SK-N-MC (cell line): ENCODE measurements at regions not wholly inside any gene's neighbourhood (a gene's known extent, or its start where the extent isn't known, plus 50 kb on each side); places are given as distances from the start of the nearest gene placed in this dataset.

Experiments
- DNase-seq: peaks from one replicate; pipeline ENCODE4 v3.0.0-alpha.2; 2011; ENCODE audit warnings: low read depth, low spot score
- H3K27ac ChIP-seq: fragments of 200-600 bp; sonication (generic); 2 replicates; pipeline ENCODE4 v1.5.1; 2016; ENCODE audit warnings: mixed run types
- H3K36me3 ChIP-seq: fragments of 200-600 bp; sonication (generic); 2 replicates; pipeline ENCODE4 v1.6.1; 2017; ENCODE audit warnings: antibody characterized with exemption, low read length, mixed read lengths; ENCODE audit not compliant: insufficient read depth
- H3K4me3 ChIP-seq: fragments of 200-600 bp; sonication (generic); 2 replicates; pipeline ENCODE4 v1.5.1; 2016
- H3K9ac ChIP-seq: fragments of 200-600 bp; sonication (generic); 2 replicates; pipeline ENCODE4 v1.8.0; 2017; ENCODE audit warnings: mixed run types, mixed read lengths; ENCODE audit not compliant: insufficient read length
- H3K9me3 ChIP-seq: fragments of 200-600 bp; sonication (generic); 2 replicates; pipeline ENCODE4 v1.6.1; 2017; ENCODE audit warnings: low read depth, mild to moderate bottlenecking, antibody characterized with exemption, low read length, moderate library complexity, mixed read lengths
- EZH2 ChIP-seq: fragments of 200-600 bp; sonication (generic); IDR thresholded peaks from one replicate; pipeline ENCODE4 v1.6.1; 2017; ENCODE audit warnings: antibody characterized with exemption
- FOXP2 ChIP-seq: optimal IDR thresholded peaks from 2 replicates; pipeline ENCODE3; 2011; ENCODE audit warnings: mild to moderate bottlenecking, moderate library complexity; ENCODE audit not compliant: insufficient read depth; ENCODE audit errors: extremely low read length, control extremely low read depth
- POLR2AphosphoS5 ChIP-seq: IDR thresholded peaks from 2 replicates; pipeline ENCODE4 v1.6.1; 2012; ENCODE audit warnings: mild to moderate bottlenecking, low read depth, low read length, borderline replicate concordance

DNA sequence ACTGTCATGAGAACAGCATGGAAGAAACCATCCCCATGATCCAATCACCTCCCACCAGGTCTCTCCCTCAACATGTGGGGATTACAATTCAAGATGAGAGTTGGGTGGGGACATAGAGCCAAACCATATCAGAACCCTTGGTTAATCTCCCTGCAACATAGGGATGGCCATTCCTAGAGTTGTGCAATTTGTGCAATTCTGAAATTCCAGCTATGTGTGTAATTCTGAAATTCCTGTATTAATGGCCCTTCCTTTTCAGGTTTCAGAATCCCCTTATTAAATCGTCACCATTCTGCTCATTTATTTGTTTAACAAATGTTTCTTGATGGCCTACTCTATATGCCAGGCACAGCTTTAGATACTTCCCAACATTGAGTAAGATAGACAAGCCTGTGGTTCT lies 282.6 kb downstream of the SMARCA2 start:
- no peaks in the 10 kb centered on the region for H3K9me3 ChIP-seq
- no peak overlapping the region for H3K4me3 ChIP-seq
- H3K36me3 ChIP-seq, result no peaks in the 10 kb centered on the region
- H3K27ac ChIP-seq, result no peak overlapping the region
- DNase-seq, result no peak
- H3K9ac ChIP-seq, result no peak overlapping the region
- TF ChIP-seq EZH2 (no peak), FOXP2 (no peak), POLR2AphosphoS5 (no peak)

GRCh38 chr9:2298217-2298616 lies 283.1 kb downstream of the SMARCA2 start:
- Histone ChIP-seq H3K36me3 (no peaks in the 10 kb centered on the region), H3K9me3 (no peaks in the 10 kb centered on the region), H3K9ac (no peak overlapping the region), H3K27ac (no peak overlapping the region), H3K4me3 (no peak overlapping the region)
- DNase-seq, result no peak
- TF ChIP-seq POLR2AphosphoS5 (no peak), FOXP2 (no peak), EZH2 (no peak)

DNA sequence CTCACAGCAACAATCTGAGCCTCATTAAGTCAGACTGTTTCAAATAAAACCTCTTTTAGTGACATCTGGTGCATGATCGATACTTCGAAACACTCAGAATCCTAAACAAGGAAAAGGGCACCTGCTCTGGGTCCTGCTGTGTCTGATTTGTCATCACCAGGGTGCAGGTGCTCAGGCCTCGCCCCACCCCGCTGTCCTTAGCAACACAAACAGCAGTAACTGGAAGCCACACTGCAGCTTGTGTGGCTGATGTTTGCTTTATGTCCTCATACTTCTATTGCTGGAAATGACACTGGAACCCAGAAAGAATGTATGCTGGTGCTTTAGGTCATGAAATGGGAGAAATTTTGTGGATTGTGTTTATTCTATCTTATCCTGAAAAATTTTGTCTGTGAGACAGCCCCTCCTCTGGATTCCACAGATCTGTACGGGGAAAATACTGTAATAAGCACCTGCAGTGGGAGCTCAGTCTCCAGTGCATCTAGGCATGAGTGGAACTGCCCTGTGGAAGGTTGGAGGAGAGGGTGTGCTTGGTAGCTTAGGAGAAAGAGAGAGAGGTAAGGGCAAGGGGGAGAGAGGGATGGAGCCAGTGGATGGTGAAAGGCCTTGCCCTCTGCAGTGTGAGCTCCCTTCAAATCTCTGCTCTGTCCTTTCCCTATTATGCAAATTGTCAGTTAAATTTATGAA lies 284.2 kb downstream of the SMARCA2 start:
- Histone ChIP-seq H3K9ac (no peak overlapping the region), H3K9me3 (no peaks in the 10 kb centered on the region), H3K4me3 (no peak overlapping the region), H3K27ac (no peak overlapping the region), H3K36me3 (no peaks in the 10 kb centered on the region)
- no peak for DNase-seq
- TF ChIP-seq EZH2, result no peak
- TF ChIP-seq POLR2AphosphoS5, result no peak
- no peak for TF ChIP-seq FOXP2

DNA sequence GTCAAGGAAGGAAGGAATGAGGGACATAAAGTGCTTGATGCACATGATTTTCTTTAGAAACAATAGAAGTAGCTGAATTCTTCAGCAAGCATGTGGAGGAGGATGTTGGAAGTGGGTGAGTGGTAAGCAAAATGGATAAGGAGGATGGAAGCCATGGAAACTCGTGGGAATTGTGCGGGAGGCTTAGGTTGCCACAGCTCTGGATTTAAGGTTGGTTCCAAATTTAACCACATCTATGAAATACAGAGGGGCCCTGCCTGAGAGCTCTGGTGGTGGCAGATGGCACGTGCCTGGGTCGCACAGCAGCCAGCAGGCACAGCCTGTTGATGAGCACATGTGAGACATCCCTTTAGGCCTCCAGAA lies 284.7 kb downstream of the SMARCA2 start:
- Histone ChIP-seq H3K4me3 (no peak overlapping the region), H3K9me3 (no peaks in the 10 kb centered on the region), H3K36me3 (no peaks in the 10 kb centered on the region), H3K9ac (no peak overlapping the region), H3K27ac (no peak overlapping the region)
- DNase-seq, result no peak
- TF ChIP-seq POLR2AphosphoS5 (no peak), FOXP2 (no peak), EZH2 (no peak)

GRCh38 chr9:2300325-2300724 lies 285.2 kb downstream of the SMARCA2 start:
- Histone ChIP-seq H3K36me3 (no peaks in the 10 kb centered on the region), H3K9me3 (no peaks in the 10 kb centered on the region), H3K4me3 (no peak overlapping the region), H3K27ac (no peak overlapping the region), H3K9ac (no peak overlapping the region)
- TF ChIP-seq FOXP2 (no peak), POLR2AphosphoS5 (no peak), EZH2 (no peak)
- DNase-seq, result no peak

DNA sequence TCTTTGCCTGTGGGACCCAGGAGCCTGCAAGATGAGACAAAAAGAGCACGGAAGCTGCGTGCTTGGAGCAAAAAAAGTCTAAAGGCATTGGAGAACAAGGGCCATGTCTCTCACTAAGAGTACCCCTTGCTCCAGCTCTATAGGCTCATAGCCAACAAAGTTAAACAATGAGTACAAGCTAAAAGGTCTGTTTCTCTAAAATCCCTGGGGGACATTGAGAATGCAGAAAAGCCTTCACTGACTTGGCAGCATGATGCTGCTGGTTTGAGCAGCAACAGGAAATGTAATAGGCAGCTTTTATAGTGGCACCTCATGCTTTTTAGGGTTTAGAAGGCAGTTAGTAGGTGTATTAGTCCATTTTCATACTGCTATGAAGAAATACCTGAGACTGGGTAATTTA lies 287.5 kb downstream of the SMARCA2 start:
- Histone ChIP-seq H3K36me3 (no peaks in the 10 kb centered on the region), H3K27ac (no peak overlapping the region), H3K9ac (no peak overlapping the region), H3K4me3 (no peak overlapping the region), H3K9me3 (no peaks in the 10 kb centered on the region)
- TF ChIP-seq EZH2 (no peak), POLR2AphosphoS5 (no peak), FOXP2 (no peak)
- DNase-seq, result no peak

DNA sequence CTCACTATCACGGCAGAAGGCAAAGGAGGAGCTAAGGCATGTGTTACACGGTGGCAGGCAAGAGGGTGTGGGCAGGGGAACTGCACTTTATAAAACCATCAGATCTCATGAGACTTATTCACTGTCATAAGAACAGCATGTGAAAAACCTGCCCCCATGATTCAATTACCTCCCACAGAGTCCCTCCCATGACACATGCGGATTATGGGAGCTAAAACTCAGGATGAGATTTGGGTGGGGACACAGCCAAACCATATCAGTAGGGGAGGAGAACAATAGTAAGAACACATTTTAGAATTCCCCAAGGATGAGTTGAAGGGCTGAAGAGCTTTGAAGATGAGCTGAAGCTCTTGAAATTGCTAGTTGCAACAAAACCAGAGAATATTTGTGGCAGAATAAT lies 287.9 kb downstream of the SMARCA2 start:
- H3K27ac ChIP-seq, result no peak overlapping the region
- H3K9me3 ChIP-seq, result no peaks in the 10 kb centered on the region
- H3K4me3 ChIP-seq, result no peak overlapping the region
- H3K36me3 ChIP-seq, result no peaks in the 10 kb centered on the region
- no peak for DNase-seq
- TF ChIP-seq FOXP2 (no peak), POLR2AphosphoS5 (no peak), EZH2 (no peak)
- H3K9ac ChIP-seq, result no peak overlapping the region

DNA sequence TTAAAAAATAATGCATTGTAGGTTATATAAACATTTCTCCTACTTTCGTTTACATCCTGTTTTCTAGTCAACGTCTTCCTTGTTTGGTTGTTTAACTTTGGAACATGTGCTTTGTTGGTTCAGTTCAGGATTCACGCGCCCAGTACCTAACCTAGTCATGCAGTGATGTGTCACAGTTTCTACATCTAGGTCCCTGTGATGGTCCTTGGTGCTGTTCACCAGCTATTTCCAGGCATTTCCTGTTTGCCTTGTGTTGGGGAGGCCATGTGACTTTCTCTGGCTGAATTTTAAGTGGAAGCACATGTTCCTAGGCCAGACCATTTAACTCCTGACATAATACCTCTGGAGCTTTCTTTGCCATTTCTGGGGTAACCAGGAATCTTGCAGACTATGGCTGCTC lies 292.3 kb downstream of the SMARCA2 start:
- Histone ChIP-seq H3K4me3 (no peak overlapping the region), H3K36me3 (no peaks in the 10 kb centered on the region), H3K9ac (no peak overlapping the region), H3K9me3 (peaks cover 4% of the 10 kb centered on the region; the same call in 1 of the 2 replicates), H3K27ac (no peak overlapping the region)
- TF ChIP-seq FOXP2 (no peak), POLR2AphosphoS5 (no peak), EZH2 (no peak)
- peak; percentile 1 for DNase-seq

DNA sequence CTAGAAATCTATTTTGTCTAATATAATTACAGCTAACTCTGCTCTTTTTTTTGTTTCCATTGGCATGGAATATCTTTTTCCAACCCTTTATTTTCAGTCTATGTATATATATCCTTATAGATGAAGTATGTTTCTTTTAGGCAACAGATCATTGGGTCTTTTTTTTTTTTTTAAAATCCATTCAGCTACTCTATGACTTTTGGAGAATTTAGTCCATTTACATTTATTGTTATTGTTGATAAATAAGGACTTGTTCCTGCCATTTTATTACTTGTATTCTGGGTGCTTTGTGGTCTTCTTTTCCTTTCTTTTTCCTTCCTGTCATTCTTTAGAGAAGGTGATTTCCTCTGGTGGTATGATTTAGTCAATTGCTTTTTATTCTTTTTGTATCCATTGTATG lies 296.8 kb downstream of the SMARCA2 start:
- TF ChIP-seq EZH2, result no peak
- no peak for TF ChIP-seq POLR2AphosphoS5
- TF ChIP-seq FOXP2, result no peak
- DNase-seq, result no peak
- Histone ChIP-seq H3K27ac (no peak overlapping the region), H3K9me3 (peaks cover 5% of the 10 kb centered on the region; the same call in 1 of the 2 replicates), H3K36me3 (no peaks in the 10 kb centered on the region), H3K4me3 (no peak overlapping the region), H3K9ac (no peak overlapping the region)
